ENCODE measurements at regions not wholly inside any gene's neighbourhood (a gene's known extent, or its start where the extent isn't known, plus 50 kb on each side); places are given as distances from the start of the nearest gene placed in this dataset.

DNA sequence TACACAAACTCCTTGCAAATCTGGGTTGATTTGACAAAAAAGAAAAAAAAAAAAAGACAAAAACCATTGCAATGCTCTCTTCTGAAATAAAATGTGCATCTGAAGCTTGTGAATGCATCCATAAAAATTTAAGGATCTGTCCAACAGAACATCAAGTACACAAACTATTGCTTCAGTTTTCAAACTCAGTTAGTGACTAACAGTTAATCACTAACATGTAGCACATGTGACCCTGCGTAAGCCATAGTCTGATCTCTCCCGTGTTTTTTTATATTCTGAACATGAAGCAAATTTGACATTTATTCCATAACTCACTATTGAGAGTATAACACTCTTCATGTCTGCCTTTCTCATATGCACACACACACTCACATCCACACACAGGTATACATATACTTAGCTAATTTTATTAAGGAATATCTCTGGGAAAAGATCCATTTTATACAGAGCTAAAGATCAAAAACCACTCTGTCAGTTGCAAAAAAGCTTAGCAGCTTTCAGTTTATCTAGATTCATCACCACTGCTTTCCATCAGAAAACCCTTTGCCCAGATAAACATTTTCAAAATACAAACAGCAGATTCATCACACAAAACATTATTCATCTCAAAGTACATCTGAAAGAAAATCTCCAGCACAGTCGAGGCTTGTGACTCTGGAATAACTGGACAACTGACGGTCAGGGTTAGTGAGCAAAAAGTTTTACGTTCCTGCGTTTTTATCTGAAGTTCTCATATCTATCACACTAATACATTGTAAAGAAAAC is 1000.4 kb upstream of the ACVR2A start:
- no peak for DNase-seq

DNA sequence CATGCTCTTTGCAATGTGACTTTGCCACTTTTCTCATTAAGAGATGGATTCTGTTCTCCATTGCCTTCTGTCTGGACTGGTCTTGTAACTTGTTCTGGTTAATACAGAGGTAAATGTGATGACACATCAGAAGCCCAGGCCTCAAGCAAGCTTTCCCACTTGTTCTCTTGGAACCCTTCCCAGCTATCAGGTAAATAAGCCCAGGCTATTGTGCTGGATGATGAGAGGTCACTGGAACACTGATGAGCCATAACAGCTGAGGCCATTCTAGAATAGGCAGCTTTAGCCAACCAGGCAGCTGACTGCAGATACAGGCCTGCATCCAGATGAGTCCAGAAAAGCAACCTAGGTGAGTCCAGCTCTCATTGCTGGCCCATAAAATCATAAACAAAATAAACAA is 1007.0 kb upstream of the ACVR2A start:
- DNase-seq = no peak

DNA sequence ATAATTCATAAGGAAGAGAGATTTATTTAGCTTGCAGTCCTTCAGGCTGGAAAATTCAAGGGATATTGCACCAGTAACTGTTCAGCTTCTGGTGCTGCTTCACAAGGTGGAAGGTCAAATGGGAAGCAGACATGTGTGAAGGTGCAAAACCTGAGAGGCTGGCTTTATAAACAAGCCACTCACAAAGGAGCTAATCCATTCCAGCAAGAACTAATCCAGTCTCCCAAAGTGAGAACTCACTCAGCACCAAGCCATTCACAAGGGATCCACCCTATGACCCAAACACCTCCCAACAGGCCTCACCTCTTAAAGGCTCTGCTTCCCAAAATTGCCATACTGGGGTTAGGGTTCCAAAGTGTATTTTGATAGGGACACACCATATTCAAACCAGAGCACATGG is 1018.4 kb upstream of the ACVR2A start:
- DNase-seq = no peak

DNA sequence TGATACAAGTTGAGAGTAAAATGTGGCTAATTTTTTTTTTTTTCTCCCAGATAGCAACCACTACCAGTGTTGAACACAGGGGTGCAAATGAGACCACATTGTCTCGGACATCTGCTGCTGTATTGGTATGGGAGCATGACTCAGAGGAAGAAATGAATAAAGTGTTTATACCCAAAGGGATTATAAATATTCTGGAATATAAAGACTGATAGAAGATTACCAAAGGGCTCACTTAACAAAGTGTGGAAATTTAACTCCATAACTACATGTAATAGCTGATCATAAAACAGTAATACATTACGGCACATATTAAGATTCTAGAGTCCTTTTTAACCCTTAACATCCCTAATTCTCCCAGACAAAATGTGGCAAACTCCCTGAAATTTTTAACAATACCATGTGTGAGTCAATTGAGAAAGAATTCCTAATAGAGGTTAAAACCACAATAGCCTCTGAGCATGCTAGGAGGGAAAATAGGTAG is 1023.0 kb upstream of the ACVR2A start:
- DNase-seq = no peak

DNA sequence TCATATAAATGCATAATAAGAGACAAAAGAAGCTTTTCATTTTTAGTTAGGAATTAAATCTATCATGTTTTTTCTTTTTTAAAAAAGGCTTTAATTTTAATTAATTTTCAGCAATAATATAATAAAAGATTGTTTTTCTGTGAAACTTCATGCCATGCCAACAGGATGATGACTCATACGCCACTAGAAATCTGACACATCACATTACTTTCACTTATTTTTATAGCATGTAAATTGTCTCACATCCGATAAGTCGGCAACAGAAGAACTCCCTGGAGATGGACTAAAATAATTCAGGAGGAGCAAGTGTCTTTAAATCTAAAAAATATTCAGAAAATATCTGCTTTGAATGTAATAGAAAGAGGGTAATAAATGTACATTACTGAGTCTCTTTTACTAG is 1024.2 kb upstream of the ACVR2A start:
- DNase-seq = no peak

DNA sequence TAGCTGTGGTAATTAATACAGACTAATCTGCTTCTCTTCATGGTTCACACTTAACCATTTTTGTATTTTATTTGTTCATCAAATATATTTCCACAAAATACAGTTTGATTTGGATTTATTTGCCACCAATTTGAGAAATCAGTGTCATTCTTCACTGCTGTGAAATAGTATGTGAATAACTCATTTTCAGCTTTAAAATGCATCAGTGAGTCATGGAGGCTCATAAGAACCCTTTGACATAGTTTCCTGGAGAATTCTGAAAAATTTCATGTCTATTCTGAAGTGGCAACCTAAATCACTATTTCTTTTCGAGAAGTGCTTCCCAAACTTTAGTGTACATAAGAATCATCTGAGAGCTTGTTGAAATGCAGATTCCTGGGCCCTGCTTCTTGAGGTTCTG is 1026.7 kb upstream of the ACVR2A start:
- no peak for DNase-seq

DNA sequence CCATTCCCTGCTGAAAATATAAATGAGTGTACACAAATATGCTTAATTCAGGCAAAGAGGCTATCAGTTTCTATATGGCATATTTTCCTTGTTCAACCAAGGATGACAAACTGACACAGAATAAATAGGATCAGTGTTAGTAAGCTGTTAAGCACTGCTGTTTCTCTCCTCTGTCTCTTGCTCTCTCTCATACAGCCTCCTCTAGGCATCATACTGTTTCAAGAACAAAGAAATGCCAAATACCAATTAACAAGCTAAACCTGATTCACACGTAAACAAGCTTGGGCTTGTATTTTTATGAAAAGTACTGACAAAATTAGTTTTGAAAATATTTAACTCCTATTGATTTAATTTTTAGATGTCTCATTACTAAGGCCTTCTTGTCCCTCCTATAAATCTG is 1027.2 kb upstream of the ACVR2A start:
- DNase-seq = no peak

DNA sequence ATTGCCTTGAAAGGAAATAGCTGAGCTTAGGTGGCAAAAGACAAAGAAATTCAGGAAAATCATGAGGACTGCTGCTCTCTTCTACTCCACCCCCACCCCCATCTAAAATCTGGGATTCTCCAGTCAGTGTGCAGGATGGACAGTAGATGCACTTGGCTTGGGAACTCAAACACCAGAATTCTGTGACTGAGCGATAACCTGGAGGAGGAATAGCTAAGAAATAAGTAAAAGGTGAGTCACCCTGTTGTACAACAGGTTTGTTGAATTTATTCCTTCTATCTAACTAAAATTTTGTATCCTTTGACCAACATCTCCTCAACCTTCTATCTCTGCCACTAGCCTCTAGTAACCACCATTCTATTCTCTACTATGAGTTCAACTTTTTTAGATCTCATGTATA is 1029.9 kb upstream of the ACVR2A start:
- no peak for DNase-seq

DNA sequence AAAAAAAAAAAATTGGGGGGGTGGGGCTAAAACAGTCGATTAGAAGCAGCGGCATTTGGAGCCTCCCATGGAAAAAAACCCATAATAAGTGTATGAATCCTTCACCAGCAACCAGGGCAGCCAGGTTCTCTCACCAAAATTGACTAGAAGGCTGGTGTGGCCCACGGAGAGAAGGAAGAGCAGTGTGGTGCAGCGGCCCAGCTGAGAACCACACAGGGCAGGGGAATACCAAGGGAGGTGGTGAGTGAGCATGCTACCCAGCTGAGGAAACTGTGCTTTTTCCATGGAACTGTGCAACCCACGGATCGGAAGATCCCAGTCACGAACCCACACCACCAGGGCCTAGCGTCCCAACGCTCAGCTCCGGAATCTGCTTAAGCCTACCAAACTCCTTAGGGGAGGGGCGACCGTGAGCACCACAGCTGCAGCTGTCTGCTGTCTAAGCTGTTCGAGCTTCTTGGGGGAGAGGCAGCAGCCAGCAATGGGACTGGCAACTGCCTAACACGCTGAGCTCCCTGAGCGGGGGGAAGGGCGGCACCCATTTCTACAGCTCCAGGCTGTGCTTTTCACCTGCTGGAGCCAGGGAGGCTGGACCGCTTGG is 1037.2 kb upstream of the ACVR2A start:
- no peak for DNase-seq

DNA sequence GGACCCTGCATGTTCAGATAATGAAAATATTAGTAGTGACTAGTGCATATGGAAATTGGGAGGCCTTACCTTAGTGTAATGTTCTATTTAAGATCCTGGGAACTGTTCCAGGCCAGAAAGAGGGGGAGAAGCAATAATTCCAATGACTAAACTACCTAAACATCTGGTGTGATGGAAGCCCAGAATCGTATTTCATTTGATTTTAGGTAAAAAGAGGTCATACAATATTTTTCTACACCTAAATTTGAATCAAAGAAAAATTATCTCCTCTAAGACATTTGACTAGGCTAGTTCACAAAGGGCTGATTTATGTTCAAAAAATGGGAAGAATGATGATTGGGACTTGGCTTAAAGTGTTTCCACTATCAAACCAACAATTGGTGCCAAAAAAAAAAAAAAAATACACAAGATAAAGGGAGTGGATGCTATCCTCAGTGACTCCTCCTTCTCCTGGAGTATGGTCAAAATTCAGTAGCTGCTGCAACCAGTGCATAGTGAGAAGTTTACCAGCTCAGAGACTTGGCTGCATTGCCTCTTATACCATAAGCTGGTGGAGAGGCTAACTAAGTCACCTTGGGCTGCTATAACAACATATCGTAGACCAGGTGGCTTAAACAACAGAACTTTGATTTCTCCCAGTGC is 1038.3 kb upstream of the ACVR2A start:
- no peak for DNase-seq

DNA sequence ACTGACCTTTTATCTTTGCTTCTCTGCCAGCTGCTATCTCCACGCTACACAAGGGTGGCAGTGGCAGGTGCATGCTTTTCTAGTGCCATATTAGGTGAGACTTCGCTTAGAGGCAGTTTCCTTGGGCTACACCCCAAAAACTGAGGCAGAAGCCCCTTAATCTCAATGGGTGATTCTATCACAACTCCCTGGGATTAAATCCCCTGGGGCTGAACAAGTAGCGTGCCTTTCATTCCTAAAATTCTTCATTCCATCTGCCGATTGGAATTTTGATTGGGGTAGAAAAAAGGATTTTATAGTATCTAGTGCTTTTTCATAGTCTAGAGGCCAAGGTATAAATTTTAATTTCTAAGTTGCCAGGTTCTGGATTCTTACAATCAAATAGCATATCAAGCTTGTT is 1040.5 kb upstream of the ACVR2A start:
- no peak for DNase-seq

DNA sequence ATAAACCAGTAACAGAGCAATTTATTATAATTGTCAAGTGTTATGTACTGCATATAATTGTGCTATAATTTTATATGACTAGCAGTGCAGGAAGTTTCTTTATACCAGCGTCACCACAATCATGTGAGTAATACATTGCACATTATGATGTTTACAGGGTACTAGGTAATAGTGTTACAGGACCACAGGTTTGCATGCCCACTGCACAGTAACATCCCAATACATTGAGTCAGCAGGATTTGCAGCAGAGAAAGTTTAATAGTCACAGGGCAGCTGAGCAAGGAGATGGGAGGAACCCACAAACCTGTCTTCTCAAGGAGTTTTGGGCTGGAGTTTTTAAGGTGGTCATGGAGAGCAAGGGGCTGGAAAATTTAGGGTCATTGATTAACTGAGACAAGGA is 1042.9 kb upstream of the ACVR2A start:
- no peak for DNase-seq

DNA sequence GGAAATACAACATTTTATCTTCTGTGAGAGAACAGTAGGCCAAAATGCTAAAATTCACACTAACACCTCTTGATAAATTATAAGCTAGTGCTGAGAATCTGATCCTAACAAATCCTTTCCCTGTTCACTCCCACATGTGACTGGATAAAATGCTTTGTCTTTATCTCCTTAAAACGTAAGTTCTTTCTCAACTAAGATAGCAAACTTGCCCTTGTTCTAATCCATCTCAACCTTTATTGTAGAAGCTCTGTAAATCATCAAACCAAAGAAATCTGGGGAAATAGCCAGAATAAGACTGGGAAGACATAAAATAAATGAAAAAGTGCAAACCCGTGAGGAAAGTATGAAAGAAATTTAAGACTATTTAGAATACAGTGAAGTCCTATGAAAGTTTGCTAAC is 1058.4 kb upstream of the ACVR2A start:
- DNase-seq = no peak

DNA sequence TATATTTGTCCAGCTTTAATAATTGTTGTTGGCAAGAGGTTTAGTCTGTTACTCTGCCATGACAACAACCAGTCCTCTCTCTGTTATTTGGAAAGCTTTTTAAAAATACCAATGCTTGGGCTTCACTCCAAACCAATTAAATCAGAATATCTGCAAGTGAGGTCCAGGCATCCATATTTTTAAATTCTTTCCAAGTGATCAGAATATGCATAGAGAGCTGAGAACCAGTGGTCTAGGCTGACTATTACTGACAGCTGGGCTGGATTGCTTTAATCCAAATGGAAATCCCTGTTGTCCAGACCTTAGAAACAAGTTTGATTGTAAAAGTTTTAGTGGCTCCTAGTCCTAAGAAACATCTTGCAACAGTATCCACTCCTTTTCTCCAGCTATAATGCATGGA is 1059.7 kb upstream of the ACVR2A start:
- no peak for DNase-seq

DNA sequence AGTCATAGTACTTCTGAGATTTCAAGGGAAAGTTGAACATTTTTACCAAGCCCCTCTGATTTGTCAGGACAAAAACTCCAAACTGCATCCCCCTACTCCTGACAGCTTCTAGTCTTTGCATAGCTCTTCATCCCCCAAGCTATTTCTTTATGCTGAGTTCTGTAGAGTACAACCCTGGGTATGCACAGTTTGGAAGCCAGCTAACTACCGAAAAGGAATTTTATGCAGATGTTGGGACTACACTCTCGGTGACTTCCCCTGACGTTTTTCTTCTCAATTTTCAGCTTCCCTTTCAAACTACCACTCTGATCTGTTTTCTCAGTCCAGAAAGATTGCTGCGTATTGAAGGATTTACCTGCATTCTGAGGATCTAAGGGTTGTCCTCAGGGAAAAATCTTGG is 1060.2 kb upstream of the ACVR2A start:
- no peak for DNase-seq

DNA sequence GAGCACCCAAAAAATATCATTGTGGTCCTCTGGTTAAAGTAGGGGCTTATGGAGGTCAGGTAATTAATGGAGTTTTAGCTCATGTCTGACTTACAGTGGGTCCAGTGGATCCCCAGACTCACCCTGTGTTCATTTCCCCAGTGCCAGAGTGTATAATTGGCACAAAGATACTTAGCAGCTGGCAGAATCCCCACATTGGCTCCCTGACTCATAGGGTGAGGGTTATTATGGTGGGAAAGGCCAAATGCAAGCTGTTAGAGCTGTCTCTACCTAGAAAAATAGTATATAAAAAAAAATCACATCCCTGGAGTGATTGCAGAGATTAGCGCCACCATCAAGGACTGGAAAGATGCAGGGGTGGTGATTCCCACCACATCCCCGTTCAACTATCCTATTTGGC is 1067.6 kb upstream of the ACVR2A start:
- no peak for DNase-seq

DNA sequence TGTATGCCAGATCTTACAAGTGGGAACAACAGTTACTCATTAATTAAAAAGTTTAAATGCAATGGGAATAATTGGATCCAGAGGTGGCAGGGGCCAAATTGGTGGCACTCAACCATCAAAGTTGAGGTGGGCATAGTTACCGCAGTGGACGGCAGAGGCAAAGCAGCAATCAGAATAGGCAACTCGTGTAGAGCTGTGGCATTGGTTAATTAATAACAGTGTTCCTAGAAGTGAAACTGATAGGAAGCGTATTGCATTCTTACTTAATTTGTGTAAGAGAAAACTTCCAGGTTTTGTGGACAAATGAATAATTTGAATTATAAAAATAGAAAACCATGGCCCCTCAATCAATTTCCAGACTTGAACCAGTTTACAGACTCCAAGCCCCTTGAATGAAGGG is 1068.2 kb upstream of the ACVR2A start:
- DNase-seq = no peak

DNA sequence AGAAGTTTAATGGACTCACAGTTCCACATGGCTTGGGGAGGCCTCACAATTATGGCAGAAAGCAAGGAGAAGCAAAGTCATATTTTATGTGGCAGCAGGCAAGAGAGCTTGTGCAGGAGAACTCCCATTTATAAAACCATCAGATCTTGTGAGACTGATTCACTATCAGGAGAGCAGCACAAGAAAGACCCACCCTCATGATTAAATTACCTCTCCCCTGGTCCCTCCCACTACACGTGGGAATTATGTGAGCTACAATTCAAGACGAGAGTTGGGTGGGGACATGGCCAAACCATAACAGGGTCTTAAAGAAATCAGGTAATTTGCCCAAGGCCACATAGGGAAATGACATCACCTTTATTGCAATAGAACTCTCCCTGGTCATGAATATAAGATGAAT is 1073.3 kb upstream of the ACVR2A start:
- DNase-seq = no peak

DNA sequence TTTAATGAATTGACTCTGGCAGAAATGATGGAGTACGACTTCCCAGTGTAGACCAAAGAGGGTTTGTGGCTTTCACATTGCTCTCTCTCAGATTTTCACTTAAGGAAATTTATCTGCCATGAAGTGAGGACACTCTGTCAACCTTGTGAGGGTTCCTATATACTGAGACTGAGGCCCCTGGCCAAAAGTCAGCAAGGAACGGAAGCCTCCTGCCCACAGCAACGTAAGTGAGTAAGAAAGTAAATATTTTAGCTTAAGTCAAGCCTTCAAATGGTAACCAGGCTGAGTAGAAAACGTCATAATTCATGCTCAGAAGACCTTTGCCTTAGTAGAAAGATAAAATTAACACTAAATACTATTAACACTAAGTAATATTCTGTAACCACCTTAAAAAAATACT is 1080.5 kb upstream of the ACVR2A start:
- DNase-seq = no peak

DNA sequence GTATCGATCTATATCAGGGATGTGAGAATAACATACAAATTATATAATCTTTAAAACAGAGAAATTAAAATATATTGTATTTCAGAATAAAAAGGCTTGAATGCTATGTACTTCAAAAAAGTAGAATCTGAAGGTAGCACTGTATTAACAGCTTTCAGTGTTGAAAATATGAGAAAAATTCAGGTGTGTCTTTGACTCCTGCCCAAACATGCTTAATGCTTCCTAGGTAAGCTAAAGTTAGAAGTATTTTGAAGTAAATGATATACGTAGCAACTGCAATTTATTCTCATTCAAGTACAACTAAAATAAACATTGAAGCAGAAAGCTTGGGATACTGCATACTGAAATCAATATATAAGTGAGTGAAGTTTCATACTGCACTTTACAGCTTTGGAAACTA is 1082.0 kb upstream of the ACVR2A start:
- DNase-seq = no peak

DNA sequence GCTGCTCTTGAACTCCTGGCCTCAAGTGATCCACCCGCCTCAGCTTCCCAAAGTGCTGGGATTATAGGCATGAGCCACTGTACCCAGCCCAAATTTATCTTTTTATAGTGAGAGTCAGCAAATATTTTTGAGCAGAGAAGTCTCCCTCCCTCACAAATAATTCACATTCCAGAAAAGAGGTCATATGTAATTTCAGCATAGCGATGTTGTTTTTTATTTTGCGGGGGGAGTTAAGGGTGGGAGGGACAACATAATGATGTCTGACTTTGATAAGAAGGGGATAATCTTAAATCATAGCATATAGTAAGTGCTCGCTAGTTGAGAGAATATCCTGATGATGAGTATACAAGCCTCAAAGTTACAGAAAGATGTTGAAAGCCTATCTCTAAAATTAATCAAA is 1090.2 kb upstream of the ACVR2A start:
- no peak for DNase-seq

DNA sequence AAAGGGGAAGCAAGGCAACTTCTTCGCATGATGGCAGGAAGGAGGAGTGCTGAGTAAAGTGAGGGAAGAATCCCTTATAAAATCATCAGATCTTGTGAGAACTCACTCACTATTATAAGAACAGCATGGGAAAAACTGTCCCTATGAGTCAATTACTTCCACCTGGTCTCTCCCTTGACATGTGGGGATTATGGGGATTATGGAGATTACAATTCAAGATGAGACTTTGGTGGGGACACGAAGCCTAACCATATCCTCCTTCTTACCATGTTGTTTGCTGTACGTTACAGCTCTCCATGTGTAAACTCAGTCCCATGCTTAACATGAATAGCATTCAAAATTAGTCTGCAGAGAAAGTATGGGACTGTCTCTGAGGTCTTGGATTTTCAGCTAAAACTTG is 1096.8 kb upstream of the ACVR2A start:
- no peak for DNase-seq

DNA sequence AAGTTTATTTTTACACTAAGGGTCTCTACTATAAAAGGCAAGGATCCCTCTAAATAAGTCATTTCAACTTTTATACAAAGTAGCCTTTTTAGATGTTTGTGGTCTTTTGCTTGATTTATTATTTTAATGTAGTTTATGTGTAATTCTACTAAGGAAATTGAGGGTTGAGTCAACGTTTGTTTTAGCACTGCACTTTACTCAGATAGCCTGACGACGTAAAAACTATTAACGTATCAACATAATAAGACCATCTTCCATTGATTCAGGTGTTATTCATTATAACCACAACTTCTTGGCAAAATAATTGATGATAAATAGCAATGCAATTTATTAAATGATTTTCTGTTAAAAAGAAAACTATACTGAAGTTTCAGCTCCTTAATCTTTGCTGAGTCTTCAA is 1103.6 kb upstream of the ACVR2A start:
- no peak for DNase-seq

DNA sequence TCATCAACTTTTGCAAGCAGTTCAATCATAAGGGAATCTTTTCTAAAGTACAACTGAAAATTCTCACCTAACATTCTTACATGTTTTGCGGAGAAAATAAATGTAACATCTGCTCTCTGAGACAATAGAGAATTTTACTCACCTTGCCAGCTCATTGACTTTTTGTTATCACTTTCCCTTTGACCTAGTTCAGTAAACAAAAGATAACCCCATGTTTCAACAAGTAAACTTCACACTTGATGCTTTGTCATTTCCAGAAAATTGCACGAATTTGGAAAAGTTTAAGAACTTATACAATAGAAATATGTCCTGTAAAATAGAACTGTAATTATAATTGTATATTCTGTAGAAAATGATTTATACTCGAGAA is 1110.0 kb upstream of the ACVR2A start:
- no peak for DNase-seq

All from CD4-positive, alpha-beta T cell treated with Interleukin-21 for 1 hour (primary cell).